Chondrocyte (in vitro differentiated cells): ENCODE measurements at regions not wholly inside any gene's neighbourhood (a gene's known extent, or its start where the extent isn't known, plus 50 kb on each side); places are given as distances from the start of the nearest gene placed in this dataset.

Source experiments
- DNase-seq: peaks from one replicate; pipeline ENCODE4 v3.0.0; 2021; ENCODE audit warnings: mixed read lengths, low spot score
- H3K27ac Mint-ChIP-seq: one replicate; pipeline ENCODE4 v1.8.0; 2021; ENCODE audit warnings: mild to moderate bottlenecking, moderate library complexity, mixed read lengths; ENCODE audit not compliant: unreplicated experiment
- H3K27me3 Mint-ChIP-seq: 2 replicates; pipeline ENCODE4 v1.8.0; 2021; ENCODE audit warnings: low read depth, mixed read lengths
- H3K36me3 Mint-ChIP-seq: 2 replicates; pipeline ENCODE4 v1.8.0; 2021; ENCODE audit warnings: low read depth, mixed read lengths
- H3K4me1 Mint-ChIP-seq: 2 replicates; pipeline ENCODE4 v1.8.0; 2021; ENCODE audit warnings: low read depth, mild to moderate bottlenecking, mixed read lengths
- H3K4me3 Mint-ChIP-seq: one replicate; pipeline ENCODE4 v1.8.0; 2021; ENCODE audit warnings: mild to moderate bottlenecking, moderate library complexity, mixed read lengths; ENCODE audit not compliant: unreplicated experiment
- H3K9me3 Mint-ChIP-seq: 2 replicates; pipeline ENCODE4 v1.8.0; 2021; ENCODE audit warnings: low read depth, mixed read lengths
- TF ChIP-seq, protein P1 (sequence below): fragments of 200-600 bp; sonication (generic); IDR thresholded peaks from 2 replicates; pipeline ENCODE4 v1.5.0; 2021; ENCODE audit warnings: antibody characterized with exemption, mild to moderate bottlenecking, moderate library complexity

DNA sequence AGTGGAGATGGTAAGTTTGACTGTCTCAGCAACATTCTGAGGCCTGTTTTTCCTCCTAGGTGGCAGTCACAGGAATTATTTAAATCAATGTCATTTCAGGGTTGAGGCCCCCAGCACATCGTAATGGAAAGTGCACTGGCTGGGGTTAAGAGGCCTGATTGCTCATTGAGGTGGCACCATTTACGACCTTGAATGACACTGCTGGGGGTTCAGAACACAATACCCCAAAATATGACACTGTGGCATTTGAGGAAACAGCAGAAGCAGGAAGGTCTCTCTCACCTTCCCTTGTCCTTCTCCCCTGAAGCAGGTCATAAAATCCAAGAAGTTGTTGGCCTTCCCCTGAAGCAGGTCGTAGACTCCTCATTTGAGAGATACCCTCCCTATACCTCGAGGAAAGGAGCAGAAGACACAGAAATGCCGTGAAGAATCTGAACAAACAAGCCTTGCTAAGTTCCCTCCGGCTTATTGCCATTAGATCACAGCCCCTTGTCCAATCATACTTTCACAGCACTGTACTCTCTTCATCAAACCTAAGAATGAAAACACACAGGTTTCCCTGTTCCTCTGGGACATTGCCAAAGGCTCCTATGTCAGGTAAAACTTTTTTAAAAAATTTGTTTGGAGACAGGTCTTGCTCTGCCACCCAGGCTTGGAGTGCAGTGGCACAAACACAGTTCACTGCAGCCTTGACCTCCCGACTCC is 71.3 kb downstream of the S1PR1 start:
- Mint-ChIP-seq H3K36me3 (no peaks in the 10 kb centered on the region), H3K9me3 (no peaks in the 10 kb centered on the region), H3K27me3 (peaks cover 40% of the 10 kb centered on the region), H3K27ac (no peak overlapping the region), H3K4me3 (no peak overlapping the region), H3K4me1 (peaks cover 10% of the 10 kb centered on the region)
- TF ChIP-seq, protein P1, sequence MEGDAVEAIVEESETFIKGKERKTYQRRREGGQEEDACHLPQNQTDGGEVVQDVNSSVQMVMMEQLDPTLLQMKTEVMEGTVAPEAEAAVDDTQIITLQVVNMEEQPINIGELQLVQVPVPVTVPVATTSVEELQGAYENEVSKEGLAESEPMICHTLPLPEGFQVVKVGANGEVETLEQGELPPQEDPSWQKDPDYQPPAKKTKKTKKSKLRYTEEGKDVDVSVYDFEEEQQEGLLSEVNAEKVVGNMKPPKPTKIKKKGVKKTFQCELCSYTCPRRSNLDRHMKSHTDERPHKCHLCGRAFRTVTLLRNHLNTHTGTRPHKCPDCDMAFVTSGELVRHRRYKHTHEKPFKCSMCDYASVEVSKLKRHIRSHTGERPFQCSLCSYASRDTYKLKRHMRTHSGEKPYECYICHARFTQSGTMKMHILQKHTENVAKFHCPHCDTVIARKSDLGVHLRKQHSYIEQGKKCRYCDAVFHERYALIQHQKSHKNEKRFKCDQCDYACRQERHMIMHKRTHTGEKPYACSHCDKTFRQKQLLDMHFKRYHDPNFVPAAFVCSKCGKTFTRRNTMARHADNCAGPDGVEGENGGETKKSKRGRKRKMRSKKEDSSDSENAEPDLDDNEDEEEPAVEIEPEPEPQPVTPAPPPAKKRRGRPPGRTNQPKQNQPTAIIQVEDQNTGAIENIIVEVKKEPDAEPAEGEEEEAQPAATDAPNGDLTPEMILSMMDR: no peak
- DNase-seq: no peak

DNA sequence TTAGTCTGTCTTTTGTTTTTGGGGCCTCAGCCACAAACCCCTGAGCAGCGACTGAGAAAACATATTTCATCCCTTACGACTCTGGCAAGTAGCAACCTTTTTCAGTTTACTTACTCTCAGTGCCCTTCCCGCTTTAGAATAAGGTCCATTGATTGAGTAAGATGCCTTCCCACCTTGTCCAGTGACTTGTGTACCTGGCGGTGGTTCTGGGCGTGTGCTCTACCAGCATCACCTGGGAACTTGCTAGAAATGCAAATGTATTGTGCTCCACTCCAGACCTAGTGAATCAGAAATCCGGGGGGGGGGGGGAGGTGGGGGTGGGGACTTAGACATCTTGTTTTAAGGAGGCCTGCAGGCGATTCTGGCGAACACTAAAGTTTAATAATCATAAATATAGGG is 72.1 kb downstream of the S1PR1 start:
- H3K4me3 Mint-ChIP-seq: no peak overlapping the region

DNA sequence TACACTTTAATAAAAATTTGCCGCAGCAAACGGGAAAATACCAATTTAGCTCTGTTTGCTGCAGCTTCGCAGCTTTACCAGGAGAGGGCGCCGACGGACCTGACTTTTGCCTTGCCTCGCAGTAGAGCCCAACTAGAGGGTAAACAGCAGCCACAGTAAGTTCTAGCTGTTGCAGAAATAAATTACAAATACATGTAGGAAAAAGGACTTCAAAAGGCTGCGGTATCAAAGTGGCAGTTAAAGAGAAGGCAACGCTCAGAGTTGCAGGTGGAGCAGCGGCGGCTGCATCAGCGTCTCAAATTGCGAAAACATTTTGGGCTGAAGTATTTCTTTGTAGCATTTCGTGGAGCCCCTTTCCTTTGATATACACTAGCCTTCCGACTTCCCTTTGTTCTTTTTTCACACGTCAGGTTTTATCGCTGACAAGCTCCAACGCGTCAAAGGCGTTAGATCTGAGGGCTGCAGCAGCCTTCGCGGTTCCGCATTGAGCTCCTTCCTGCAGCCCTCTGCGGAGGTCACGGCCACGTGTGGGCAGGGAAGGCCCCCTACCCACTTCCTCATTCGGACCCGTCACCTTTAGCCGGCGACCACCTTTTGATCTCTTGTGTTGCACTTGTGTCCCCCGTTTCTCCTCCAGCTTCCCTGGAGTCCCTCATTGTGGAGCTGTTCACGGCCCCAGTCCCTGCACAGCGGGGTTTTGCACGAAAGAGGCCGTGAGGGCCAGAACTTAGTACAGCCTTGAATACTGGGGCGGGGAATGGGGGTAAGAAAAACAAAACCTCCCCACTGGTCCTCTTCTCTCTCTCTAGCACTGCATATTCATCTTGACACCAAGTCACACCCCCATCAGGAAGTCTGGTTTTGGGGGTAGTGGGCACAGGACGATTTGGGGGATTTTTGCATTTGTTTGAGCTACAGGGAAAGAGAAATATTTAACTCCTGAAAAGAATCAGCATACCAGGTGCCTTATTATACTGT is 72.8 kb downstream of the S1PR1 start:
- DNase-seq: no peak
- peaks cover 46% of the 10 kb centered on the region for H3K27me3 Mint-ChIP-seq
- H3K4me3 Mint-ChIP-seq: peak overlapping the region; percentile 75
- H3K27ac Mint-ChIP-seq: no peak overlapping the region
- H3K9me3 Mint-ChIP-seq: no peaks in the 10 kb centered on the region
- TF ChIP-seq, protein P1: peak; percentile 92
- peaks cover 10% of the 10 kb centered on the region for H3K4me1 Mint-ChIP-seq
- no peaks in the 10 kb centered on the region for H3K36me3 Mint-ChIP-seq

More for the DNA sequence above, 72.1 kb downstream of the S1PR1 start:
- no peaks in the 10 kb centered on the region for H3K9me3 Mint-ChIP-seq
- H3K27ac Mint-ChIP-seq: no peak overlapping the region
- no peak for DNase-seq
- H3K27me3 Mint-ChIP-seq: peaks cover 46% of the 10 kb centered on the region
- no peaks in the 10 kb centered on the region for H3K36me3 Mint-ChIP-seq
- H3K4me1 Mint-ChIP-seq: peaks cover 10% of the 10 kb centered on the region
- TF ChIP-seq, protein P1: no peak

DNA sequence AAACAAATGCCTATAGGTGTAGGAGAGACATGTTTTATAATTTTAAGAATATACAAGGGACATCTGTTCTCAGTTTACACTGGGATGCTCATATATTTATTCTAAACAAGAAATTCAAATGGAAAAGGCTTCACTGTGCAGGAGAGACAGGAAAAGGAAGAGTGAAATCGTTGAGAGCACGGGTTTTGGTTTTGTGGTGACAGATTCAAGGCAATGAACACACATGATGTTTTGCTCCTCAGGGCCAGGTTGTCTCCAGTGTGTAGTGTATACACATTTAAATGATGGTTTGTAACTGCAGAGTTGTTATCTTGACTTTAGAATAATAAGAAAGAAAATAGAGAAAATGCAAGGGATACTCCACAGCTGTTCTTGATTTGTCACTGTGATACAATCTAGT is 73.7 kb downstream of the S1PR1 start:
- H3K4me3 Mint-ChIP-seq: no peak overlapping the region
- TF ChIP-seq, protein P1: no peak
- H3K27ac Mint-ChIP-seq: no peak overlapping the region
- H3K9me3 Mint-ChIP-seq: no peaks in the 10 kb centered on the region
- H3K36me3 Mint-ChIP-seq: no peaks in the 10 kb centered on the region
- peaks cover 47% of the 10 kb centered on the region for H3K27me3 Mint-ChIP-seq
- DNase-seq: no peak
- peaks cover 10% of the 10 kb centered on the region for H3K4me1 Mint-ChIP-seq

DNA sequence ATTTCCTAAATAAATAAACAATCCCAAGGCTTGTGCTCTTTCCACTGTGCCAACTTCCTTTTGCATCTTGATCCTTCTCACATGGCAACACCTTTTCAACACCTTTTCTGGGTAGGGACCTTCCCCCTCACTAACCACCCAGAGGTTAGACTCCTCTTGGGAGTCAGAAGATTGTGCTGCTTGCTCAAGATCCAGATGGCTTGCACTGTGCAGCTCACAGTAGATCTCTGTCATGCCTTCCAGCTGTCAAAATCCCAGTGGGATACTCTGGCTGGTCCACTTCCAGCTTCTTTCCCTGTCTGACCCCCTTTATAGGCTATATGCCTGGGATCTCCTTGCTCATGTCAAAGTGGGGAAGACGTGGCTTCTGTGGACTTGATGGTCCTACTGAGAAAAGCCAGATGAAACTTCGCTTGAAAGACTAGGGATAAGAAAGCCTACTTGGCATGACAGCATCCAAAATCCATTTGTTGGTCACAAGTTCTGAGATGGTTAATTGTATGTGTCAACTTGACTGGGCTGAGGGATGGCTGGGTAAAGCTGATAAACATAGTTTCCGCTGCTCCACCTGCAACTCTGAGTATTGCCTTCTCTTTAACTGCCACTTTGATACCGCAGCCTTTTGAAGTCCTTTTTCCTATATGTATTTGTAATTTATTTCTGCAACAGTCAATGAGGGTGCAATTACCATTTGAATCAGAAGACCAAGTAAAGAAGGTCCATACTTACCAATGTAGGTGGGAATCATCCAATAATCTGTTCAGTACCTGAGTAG is 74.5 kb downstream of the S1PR1 start:
- no peaks in the 10 kb centered on the region for H3K36me3 Mint-ChIP-seq
- H3K4me1 Mint-ChIP-seq: peaks cover 10% of the 10 kb centered on the region
- H3K27me3 Mint-ChIP-seq: peaks cover 48% of the 10 kb centered on the region
- no peak overlapping the region for H3K27ac Mint-ChIP-seq
- no peak for DNase-seq
- TF ChIP-seq, protein P1: no peak
- no peaks in the 10 kb centered on the region for H3K9me3 Mint-ChIP-seq
- no peak overlapping the region for H3K4me3 Mint-ChIP-seq
